GM12891 (cell line): ENCODE measurements at regions not wholly inside any gene's neighbourhood (a gene's known extent, or its start where the extent isn't known, plus 50 kb on each side); places are given as distances from the start of the nearest gene placed in this dataset.

ENCODE experiments used
- POLR2AphosphoS5 ChIP-seq: IDR thresholded peaks from 2 replicates; pipeline ENCODE4 v1.6.1; 2011; ENCODE audit warnings: low read depth, low read length, control low read depth
- SPI1 ChIP-seq: IDR thresholded peaks from 2 replicates; pipeline ENCODE4 v1.6.1; 2011; ENCODE audit warnings: low read depth, low read length, control low read depth

- no peak for TF ChIP-seq POLR2AphosphoS5
- peak; percentile 27 for TF ChIP-seq SPI1
Measured at GRCh38 chr16:31695667-31696066, 168.0 kb downstream of the AHSP start.
